ENCODE measurements at regions not wholly inside any gene's neighbourhood (a gene's known extent, or its start where the extent isn't known, plus 50 kb on each side); places are given as distances from the start of the nearest gene placed in this dataset.

- no peaks in the 10 kb centered on the region for H3K4me1 ChIP-seq
- no peaks in the 10 kb centered on the region for H3K9me3 ChIP-seq
- TF ChIP-seq, protein P1, sequence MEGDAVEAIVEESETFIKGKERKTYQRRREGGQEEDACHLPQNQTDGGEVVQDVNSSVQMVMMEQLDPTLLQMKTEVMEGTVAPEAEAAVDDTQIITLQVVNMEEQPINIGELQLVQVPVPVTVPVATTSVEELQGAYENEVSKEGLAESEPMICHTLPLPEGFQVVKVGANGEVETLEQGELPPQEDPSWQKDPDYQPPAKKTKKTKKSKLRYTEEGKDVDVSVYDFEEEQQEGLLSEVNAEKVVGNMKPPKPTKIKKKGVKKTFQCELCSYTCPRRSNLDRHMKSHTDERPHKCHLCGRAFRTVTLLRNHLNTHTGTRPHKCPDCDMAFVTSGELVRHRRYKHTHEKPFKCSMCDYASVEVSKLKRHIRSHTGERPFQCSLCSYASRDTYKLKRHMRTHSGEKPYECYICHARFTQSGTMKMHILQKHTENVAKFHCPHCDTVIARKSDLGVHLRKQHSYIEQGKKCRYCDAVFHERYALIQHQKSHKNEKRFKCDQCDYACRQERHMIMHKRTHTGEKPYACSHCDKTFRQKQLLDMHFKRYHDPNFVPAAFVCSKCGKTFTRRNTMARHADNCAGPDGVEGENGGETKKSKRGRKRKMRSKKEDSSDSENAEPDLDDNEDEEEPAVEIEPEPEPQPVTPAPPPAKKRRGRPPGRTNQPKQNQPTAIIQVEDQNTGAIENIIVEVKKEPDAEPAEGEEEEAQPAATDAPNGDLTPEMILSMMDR (IDR thresholded peaks at IDR 0.05), result no peak
- no peak for TF ChIP-seq POLR2A (IDR thresholded peaks at IDR 0.05)
- H3K27me3 ChIP-seq, result peaks cover 0 to 6% (median 0%) of the 10 kb centered on the region in 9 donors
- H3K4me3 ChIP-seq, result no peak overlapping the region
- intact Hi-C loops (cut with DNase I), result no loop called here
- ATAC-seq (no peak), DNase-seq (no peak)
- H3K27ac ChIP-seq, result no peak overlapping the region
- 60 to 74% (median 68%) methylated on average over 10 of the region's 10 CpGs for WGBS, 4 donors
- no peaks in the 10 kb centered on the region for H3K36me3 ChIP-seq
Observed at GRCh38 chr19:29054886-29055675, 157.9 kb downstream of the UQCRFS1 start.

DNA sequence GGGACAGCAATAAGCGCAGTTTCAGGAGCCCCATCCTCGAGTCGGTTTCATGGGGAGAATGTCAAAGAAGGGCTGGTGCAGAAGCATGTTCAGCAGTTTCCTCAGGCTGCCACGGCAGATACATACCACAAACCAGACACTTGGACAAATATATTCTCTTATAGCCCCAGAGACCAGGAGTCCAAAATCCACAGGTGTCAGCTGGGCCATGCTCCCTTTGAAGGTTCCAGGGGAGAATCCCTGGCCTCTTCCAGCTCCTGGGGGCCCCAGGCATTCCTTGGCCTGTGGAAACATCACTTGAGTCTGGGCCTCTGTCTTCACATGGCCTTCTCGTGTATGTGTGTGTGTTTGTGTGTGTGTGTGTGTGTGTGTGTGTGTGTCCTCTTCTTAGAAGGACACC, 164.1 kb downstream of the UQCRFS1 start:
- Histone ChIP-seq H3K9me3 (no peaks in the 10 kb centered on the region), H3K27me3 (no peaks in the 10 kb centered on the region), H3K27ac (no peak overlapping the region), H3K36me3 (no peaks in the 10 kb centered on the region), H3K4me3 (no peak overlapping the region), H3K4me1 (no peaks in the 10 kb centered on the region)
- 64 to 82% (median 73%) methylated on average over 5 of the region's 5 CpGs for WGBS, 4 donors
- TF ChIP-seq, protein P1 (IDR thresholded peaks at IDR 0.05), result no peak
- TF ChIP-seq POLR2A (IDR thresholded peaks at IDR 0.05), result no peak
- no peak for ATAC-seq
- DNase-seq, result no peak
- intact Hi-C loops (cut with DNase I), result no loop called here

DNA sequence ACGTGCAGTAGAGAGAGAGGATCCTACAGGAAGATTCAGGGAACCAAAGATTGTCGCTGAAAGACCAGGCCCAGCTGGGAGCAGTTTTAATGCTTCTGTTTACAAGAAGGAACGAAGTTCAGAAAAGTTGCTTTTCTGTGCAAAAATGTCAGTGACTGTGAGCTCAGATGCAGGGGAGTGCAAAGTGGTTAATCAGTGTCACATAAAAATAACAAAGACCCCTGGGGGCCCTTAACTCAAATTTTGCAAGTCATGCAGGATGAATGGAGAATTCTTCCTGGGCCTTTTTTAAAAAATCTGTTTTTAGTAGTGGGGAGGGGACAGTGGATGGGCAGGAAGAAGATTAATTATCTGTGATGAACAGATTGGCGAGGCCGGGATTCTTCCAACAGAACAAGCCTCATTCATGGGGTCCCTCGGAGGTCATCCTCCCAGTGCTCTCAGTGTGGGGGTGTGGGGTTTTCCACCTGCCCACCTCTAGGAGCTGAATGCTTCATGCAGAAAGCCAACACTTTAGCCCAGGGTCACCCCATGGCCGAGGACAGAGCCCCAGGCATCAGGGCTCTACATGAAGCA, 167.2 kb downstream of the UQCRFS1 start:
- TF ChIP-seq POLR2A (IDR thresholded peaks at IDR 0.05), result no peak
- intact Hi-C loops (cut with DNase I), result no loop called here
- ATAC-seq (peak in 1 of 4 donors; percentile 15), DNase-seq (no peak)
- H3K9me3 ChIP-seq, result no peaks in the 10 kb centered on the region
- H3K36me3 ChIP-seq, result no peaks in the 10 kb centered on the region
- no peaks in the 10 kb centered on the region for H3K4me1 ChIP-seq
- no peak overlapping the region for H3K4me3 ChIP-seq
- H3K27ac ChIP-seq, result no peak overlapping the region
- 44 to 51% (median 51%) methylated on average over 7 of the region's 7 CpGs for WGBS, 4 donors
- peaks cover 0 to 8% (median 0%) of the 10 kb centered on the region in 9 donors for H3K27me3 ChIP-seq

GRCh38 chr19:29044037-29044436, 168.9 kb downstream of the UQCRFS1 start:
- H3K27ac ChIP-seq, result no peak overlapping the region
- H3K4me1 ChIP-seq, result no peaks in the 10 kb centered on the region
- H3K27me3 ChIP-seq, result peaks cover 0 to 14% (median 0%) of the 10 kb centered on the region in 9 donors
- intact Hi-C loops (cut with DNase I), result no loop called here
- 71 to 80% (median 73%) methylated on average over 5 of the region's 5 CpGs for WGBS, 4 donors
- no peak overlapping the region for H3K4me3 ChIP-seq
- H3K9me3 ChIP-seq, result no peaks in the 10 kb centered on the region
- H3K36me3 ChIP-seq, result no peaks in the 10 kb centered on the region
- ATAC-seq (no peak), DNase-seq (no peak)
- TF ChIP-seq POLR2A (IDR thresholded peaks at IDR 0.05), result no peak
- TF ChIP-seq, protein P1 (IDR thresholded peaks at IDR 0.05), result no peak

All from heart left ventricle (tissue), 16 donors.